GM18502 (cell line): ENCODE measurements at regions not wholly inside any gene's neighbourhood (a gene's known extent, or its start where the extent isn't known, plus 50 kb on each side); places are given as distances from the start of the nearest gene placed in this dataset.
"Not testable (repeated sequence)": the region's sequence is repeated elsewhere in the genome, so short reads cannot be mapped to it uniquely, and the experiment has no call there.

Experiments used
- ATAC-seq: cut with Tn5 transposase; IDR thresholded peaks from one replicate; pipeline ENCODE4 v1.9.1; 2021; ENCODE audit warnings: mild to moderate bottlenecking; ENCODE audit not compliant: unreplicated experiment, poor library complexity

- no peak for ATAC-seq
Measured at GRCh38 chr5:50898966-50899365, 232.5 kb downstream of the PARP8 start.

GRCh38 chr5:50900952-50901510 is 234.6 kb downstream of the PARP8 start:
- ATAC-seq: no peak

GRCh38 chr5:50903651-50904050 is 237.2 kb downstream of the PARP8 start:
- ATAC-seq: no peak

DNA sequence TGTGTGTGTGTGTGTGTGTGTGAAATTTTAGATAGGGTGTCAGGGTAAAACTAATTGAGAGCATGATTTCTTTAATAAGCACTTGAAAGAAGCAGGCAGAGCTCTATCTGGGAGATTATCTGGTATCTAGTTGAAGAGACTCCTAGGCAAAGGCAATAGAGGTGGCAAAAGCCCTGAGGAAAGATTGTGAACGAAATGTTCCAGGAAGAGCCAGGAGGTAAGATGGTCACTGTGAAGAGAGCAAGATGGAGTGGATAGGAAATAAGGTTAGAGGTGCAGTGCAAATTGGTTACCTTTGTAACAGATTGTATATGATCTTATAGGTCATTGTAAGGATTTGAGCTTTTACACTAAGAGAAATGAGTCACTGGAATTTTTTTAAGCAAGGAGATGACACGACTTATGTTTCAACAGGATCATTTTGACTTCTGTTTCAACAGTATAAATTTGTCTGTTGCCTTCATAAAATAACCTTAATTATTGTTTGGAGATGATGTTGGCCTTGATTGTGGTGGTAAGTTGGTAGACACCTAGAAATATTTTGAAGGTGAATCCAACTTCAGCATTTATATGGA is 239.6 kb downstream of the PARP8 start:
- no peak for ATAC-seq

GRCh38 chr5:50920160-50920559 is 253.7 kb downstream of the PARP8 start:
- not testable (repeated sequence) for ATAC-seq

DNA sequence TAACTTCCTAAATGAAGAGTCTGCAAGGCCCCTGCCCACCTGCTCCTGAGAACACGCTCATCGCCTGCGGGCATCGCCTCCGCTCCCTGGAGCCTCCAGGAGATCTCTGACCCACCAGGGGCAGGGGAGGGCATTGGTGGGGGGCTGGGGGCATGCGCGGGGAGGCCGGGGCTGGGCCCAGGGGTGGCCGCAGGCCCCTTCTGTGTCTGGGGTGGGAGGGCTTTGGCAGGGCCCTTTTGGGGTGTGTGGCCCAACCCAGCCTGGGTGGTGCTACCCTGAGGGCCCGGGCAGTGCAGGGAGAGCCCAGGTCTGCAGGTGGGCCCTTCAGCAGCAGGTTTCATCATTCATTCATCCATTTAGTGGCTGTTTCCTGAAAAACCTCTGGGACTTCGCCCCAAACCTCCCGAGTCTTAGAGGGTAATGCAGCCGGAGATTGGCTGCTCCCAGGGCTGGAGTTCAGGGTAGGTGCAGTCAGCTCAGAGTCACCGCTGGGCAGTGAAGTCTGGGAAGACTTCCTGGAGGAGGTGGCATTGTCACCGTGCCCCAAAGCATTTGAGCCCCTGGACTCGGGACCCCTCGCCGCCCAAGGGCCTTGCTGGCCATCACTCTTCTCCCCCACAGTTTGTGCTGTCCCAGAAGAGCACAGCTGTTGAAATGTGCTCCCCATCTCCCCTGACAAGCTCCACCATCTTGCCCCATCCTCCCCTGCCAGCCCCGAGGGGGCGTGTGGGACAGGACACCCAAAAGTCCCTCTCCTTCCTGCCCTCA is 255.1 kb downstream of the PARP8 start:
- no peak for ATAC-seq

DNA sequence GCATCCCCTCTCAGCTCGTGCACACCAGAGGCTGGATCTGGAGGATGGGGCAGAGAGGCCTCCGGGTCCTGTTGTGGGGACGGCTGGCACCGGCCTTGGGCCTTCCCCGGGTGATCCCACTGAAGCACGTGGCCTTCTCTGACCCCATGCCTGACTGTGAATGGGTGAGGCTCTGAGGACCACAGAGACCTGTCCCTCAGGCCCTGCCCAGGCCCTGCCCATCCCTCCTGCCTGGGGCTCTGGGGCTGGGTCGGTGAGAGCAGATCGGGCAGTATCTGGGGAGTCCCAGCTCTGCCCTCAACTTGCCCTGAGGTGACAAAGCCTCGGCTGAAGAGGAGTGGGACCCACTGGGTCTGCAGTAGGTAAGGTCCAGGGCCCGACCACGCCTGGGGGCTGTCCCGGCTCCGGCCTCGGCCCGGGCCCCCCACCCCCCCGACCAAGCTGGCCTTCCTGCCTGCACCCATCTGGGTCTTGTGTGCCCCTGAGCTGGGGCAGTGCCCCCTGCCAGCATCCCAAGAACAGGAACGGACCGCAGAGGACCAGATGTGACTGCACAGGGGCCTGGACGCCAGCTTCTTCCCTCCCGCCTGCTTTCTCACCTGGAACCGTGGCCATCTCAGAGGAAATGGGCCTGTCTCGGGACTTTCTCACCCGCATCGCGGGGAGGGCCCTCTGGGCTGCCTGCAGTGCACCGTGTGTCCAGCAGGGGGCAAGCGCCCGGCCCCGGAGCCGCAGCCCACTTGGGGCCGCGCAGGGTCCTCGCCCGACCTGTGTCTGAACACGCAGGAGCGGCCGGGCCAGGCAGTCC is 255.9 kb downstream of the PARP8 start:
- ATAC-seq: not testable (repeated sequence)

DNA sequence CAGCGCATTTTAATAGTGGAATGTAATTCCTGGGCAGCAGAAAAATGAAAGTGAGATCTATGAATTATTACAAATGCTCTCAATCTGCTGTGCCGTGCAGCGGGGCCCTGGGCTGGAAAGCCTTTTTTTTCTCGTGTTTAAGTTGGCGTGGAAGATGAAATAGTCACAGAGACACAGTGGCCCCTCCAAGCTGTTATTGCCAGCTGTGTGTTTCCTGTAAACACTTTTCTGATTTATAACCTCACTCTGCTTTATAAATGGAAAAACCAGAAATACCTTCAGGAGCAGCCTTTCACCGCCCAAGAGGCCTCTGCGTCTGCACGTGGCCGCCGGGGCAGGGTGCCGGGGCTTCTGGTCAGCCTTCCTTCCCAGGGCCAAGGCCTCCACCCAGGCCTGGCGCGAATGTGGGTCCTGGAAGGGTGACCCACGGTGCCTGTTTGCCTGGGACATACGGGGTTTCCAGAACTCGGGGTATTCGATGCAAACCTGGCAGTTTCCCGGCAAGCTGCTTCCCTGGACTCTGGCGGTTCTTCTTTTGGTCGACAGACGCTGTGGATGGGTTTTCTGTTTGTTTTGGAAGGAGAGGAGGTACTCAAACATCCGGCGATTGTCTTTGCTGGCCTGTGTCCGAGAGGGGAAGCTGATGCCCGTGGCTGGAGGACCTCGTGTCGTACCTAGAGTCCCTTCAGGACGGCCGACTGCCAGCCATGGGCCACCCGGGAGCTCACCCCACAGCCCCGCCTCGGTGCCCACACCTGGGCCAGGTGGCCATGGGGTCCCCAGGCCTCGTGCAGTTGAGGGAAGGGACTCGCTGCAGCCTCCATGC is 256.7 kb downstream of the PARP8 start:
- ATAC-seq: no peak

DNA sequence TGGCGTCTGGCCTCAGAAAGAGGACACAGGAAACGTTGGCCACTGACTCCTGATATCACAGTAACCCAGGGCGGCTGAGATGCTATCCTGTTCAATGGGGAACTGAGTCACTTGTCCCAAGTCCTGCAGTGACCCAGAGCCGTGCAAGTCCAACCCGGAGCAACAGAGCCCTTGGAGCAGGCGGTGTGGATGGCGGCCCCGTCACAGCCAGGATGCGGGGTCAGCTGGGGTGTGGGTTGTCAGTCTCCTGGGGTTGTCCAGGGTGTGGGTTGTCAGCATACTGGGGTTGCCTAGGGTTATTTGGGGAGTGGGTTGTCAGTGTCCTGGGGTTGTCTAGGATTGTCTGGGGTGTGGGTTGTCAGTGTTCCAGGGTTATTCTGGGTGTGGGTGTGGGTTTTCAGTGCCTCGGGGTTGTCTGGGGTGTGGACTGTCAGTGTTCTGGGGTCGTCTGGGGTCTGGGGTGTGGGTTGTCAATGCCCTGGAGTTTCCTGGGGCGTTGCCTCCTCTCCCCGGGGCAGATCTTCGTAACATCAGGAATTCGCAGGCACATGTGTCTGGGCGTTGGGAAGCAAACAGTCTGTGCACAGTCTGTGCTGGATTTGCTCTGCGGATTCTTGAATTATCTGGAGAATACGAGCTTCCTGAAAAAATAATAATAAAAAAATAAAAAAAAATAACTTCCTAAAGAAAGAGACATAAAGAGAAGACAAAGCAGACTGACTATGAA is 257.5 kb downstream of the PARP8 start:
- ATAC-seq: no peak

- no peak for ATAC-seq
Measured at GRCh38 chr5:50927953-50928352, 261.5 kb downstream of the PARP8 start.

DNA sequence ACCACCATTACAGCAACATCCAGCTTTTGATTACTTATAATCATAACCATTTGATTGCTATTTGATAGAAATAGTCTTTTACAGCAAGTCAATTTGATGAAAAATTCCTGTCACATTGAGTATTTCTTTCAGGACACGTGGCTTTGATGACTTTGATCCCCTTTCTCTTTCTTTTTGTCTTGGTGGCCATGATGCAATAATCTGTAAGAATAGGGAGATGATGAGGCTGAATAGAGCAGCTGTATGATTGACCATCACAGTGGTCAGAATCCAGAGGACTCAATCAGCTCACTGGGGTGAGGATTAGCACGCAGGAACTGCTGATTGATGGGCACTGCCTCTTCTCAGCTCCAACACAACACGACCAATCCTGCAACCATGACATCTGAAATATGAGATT is 262.7 kb downstream of the PARP8 start:
- ATAC-seq: no peak

GRCh38 chr5:50934343-50934742 is 267.9 kb downstream of the PARP8 start:
- no peak for ATAC-seq

GRCh38 chr5:50945139-50945538 is 278.7 kb downstream of the PARP8 start:
- no peak for ATAC-seq

DNA sequence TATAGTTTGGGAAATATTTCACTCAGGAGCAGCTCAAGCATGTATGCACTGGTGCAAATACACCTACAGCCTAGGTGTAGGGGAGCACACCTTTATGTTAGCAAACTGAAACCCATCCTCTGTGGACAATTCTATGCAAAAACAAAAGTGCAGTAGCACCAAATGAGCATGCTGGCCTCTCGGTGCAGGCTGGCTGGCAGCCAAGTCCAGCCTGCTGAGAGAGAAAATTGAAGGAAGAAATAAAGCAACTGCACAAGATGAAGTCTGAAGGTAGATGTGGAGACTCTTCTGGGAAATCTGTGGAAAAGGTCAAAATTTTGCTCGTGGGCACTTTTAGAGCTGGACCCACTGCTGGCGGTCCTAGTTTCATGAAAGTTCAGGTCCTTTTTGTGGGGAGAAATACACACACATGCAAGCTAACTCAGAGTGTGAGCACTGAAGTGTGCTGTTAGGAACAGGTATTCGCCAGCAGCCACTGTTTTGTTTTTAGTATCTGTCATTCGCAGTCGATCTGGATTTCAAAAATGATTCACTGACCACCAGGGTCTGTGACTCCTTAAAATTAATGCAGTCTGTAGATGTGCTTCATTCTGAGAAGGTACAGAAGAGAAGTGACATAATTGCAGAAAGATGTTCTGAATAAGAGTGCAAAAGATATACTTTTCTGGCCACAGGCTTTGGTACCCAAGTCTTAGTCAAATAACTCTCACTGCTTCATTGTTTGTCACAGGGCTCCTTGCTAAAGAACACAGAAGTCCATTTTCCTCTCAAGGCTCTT is 281.7 kb downstream of the PARP8 start:
- no peak for ATAC-seq

DNA sequence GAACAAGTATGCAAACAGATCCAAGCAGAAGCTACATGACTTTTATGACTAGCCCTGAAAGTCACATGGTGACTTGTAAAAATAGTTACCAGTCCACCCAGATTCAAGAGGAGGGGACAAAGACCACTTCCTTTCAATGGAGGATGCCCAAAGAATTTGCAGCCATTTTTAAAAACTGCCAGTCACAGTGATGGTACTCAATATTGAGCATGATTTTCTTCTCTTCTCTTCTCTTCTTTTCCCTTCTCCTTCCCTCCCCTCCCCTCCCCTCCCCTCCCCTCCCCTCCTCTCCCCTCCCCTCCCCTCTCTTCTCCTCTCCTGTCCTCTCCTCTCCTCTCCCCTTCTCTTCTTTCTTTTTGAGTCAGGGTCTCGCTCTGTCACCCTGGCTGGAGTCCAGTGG is 286.9 kb downstream of the PARP8 start:
- no peak for ATAC-seq

- no peak for ATAC-seq
Measured at GRCh38 chr5:50958852-50959457, 292.5 kb downstream of the PARP8 start.

DNA sequence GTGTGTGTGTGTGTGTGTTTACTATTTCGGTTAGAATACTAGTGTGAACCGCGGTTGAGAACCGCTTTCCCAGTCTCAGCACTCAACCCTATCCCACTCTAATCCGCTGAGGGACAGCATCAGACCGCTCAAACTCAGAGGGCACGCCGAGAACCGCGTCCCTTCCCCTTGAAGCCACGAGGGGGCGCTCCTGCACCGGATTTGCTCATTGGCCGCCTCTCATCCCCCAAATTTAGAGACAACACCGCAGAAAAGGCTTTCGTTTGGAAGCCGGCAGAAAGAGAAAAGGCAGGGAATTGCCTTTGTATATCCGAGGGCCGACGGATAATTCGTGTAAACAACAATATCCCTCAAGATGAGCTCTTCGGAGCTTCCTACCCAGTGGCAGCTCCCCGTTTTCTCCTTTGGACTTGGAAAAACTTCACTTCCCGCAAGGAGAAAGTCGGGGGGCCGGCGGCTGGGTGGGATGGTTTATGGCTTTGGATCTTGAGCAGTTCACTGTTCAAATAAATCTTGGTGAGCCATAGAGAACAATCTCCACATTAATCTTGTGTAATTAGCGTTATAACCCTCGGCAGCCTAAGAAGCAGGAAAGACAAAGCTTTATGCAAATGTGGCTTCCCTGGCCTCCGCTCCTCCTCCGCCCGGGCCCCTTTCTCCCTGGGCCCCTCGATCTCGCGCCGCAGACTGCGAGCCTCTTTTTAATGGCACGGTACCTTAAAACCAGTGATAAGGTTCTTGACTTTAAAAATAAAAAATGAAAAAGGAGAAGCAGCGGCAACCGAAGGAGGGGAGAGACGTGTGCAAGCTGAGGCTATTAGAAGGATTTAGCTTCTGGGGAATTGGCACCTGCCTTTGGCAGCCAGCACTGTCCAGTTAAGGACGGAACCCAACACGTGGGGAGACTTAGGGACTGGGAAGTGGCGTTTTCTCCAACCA is 296.8 kb downstream of the PARP8 start:
- peak; percentile 80 for ATAC-seq
